NCI-H128 (cell line): ENCODE measurements at regions not wholly inside any gene's neighbourhood (a gene's known extent, or its start where the extent isn't known, plus 50 kb on each side); places are given as distances from the start of the nearest gene placed in this dataset.

Experiments used
- DNase-seq: peaks from one replicate; lab custom pipeline; 2025; ENCODE audit not compliant: unreplicated experiment; lab: John Stamatoyannopoulos, UW

DNA sequence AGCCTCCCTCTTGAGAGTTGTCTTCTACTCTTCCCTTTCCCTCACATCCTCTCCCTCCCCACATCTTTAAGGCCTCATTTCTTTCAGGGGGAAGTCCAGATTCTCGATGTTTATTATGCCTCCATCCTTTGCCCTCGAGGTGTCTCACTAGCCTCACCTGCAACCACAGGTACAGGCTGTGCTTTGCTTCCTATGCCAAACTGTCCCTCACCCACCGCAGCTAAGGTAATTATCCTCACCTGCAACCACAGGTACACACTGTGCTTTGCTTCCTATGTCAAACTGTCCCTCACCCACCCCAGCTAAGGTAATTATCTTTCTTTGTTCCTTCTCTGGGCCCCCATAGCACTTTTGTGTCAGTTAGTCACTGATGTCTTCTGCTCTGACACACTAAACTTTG lies 328.1 kb upstream of the SNX7 start:
- no peak for DNase-seq

DNA sequence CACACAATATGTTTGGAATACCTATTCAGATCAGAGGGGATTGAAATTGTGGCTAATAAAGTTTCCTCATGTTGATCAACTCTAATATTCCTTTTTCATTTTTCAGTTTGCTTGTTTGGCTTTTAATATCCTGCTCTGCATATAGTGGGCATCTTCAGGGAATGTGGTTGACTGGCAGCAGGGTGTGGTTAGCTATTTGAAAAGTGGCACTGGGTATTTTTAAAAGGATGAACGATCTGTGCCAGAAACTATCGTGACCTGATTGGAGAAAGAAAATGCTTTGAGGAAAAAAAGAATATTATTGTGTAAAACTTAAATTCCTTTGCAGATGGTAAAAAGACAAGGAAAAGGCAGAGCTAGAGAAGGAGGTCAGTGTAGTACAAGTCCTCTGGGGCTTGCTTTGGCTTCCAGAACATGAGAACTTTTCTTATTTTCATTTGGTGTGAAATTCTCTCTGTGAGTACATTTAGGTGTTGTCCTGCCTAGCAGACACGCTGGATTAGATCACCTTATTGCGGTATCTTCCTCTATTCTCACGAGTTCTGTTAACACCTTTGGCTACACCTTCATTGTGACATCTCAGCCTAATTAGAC lies 329.7 kb upstream of the SNX7 start:
- no peak for DNase-seq

DNA sequence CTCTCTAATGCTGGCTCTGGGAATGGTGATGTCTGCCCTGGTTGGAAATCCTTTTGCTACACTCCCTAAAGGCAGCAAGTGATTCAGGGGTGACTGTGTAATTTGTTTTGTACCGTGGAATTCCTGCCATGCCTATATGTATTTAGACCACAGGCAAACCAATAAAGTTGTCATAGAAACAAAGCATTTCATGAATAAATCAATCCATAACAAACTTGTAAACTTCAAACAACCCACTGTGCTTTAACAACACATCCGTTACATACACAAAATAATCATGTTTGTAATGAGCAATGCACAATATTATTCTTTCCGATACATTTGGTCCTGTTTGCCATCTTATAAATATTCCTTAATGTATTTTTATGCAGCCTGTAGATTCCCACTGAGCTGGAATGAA lies 330.3 kb upstream of the SNX7 start:
- no peak for DNase-seq

DNA sequence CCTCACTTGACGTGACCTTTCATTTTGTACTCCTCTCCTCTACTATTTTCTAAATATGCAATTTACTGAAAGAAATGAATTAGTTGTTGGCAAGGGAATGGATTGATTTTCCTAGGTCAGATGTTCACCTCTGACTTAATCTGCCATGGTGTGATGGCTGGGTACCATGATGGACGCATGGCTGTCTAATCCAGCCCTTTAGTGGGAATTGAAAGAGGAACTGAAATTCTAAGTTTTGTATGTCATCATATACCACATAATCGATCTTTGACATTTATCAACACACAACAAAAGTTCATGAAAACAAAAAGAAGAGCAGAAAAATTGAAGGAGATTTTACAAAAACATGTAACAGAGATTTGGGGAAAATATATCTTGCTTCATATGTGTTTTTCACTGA lies 331.3 kb upstream of the SNX7 start:
- no peak for DNase-seq

DNA sequence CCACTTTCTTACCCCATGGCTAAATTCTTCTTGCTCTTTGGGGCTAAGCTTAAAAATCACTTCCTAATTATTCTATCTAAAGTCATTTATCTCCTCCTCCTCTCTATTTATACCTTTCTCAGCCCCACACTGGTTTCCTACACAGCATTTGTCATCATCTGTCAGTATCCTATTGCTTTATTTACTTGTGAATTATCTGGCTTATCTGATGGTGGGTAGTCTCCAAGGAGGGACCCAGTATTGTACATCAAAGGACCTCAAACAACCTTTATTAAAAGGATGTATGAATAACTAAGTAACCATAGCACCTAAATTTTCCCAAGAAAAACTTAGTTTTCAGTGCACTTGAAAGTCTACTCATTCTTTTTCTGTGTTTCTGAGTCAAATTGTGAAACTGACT lies 332.7 kb upstream of the SNX7 start:
- no peak for DNase-seq

DNA sequence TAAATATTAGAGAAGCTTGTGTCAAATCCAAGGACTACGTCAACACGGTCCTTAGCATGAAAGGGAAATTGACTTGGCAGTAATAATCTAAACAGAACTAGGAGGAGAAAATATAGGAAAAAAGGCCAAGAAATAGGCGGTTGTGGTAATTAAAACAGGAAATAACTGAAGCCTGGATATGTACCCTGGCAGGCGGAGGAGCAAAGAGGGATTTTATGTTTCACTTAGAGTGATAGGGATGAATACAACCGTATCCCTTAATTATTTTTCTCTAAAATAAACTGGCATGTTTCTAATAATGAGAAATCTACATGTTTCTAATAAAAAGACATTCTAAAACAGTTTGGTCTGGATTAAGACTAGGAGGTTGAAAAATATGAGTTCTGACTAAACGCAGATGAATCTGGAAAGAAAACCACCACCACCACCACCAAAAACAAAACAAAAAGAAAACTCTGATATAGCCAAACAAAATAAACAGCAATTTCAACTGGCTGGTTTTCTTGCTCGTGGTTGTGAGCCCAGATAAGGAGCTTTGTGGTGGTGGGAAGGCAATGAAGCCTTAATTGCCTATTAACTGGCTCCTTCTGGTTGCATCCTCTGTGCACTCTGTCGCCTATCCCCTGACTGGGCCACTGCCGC lies 334.2 kb upstream of the SNX7 start:
- DNase-seq: no peak

DNA sequence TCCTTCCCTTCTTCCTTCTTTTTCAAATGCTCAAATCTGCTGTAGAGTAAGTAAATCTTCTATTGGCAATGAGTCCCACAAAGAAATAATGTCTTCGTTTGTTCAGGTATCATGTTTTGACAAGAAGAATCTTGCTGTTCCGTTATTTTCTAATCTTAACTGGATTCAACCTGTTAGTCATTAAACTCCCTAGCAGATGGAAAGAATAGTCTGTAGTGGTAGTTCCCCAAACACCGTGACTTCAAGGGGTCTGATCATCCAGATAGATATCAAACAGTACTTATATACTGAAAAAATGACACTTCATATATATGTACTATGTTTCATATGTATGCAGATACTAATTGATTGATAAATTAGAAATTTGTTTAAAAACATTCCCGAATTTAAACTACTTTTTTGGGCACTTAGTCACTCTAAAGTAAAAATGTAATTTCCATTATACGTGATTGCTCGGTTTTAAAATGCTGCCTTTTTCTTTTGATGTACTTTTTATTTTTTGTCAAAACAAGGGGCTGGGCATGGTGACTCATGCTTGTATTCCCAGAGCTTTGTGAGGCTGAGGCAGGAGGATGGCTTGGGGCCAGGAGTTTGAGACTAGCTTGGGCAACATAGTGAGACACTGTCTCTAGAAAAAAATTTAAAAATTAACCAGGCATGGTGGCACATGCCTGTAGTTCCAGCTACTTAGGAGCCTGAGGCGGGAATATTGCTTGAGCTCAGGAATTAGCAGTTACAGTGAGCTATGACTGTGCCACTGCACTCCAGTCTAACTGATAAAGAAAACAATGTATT lies 335.7 kb upstream of the SNX7 start:
- DNase-seq: no peak

DNA sequence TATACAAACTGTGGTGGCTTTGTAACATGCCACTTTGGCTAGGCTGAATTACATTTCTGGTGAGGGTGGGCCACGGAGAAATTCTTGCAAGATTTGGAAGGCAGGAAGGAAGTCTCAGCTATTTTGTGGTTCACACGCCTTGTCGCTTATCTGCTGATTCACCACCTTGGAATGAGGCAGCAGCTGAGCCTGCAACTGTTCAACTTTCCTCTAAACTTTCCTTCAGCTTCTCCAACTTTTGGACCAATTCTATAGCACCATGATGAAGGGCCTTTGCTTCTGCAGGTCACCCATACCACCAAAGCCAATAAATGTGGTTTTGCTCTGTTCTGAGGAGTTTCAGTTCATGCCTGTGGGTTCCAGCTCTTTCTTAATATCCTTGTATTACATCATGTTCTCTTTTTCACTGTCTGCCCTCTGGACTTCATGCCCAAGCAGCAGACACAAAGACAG lies 337.6 kb upstream of the SNX7 start:
- no peak for DNase-seq

DNA sequence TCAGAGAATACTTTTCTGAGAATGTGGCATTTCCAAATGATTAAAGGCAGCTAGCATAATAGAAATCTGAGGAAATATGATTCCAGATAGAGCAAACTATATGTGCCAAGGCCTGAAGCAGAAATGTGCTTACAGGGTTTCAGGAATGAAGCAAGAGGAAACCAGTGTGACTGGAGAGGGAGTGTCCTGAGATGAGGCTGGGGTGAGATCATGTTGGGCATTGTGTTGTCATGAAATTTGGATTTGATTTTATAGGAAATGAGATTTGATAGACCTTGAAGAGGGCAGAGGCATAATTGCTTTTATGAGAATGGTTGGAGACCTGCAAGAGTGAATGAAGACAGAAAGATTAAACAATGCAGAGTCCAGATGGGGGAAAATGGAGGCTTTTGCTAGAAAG lies 338.1 kb upstream of the SNX7 start:
- no peak for DNase-seq

DNA sequence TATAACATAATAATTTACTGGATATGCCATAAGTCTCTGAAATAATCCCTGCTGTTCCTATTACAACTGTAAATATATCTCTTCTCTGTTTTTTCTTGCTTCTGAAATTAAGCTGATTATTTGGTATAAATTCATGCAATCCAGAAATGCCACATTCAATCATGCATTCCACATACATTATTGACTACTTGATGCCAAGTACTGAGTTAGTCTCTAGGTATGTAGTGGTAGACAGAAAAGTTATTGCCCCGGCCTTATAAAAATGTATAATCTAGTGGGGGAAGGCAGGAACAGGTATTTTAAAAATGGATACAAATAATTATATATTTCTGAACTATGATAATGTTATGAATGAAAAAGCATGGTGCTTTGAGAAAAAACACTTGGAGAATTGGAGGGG lies 338.6 kb upstream of the SNX7 start:
- no peak for DNase-seq

DNA sequence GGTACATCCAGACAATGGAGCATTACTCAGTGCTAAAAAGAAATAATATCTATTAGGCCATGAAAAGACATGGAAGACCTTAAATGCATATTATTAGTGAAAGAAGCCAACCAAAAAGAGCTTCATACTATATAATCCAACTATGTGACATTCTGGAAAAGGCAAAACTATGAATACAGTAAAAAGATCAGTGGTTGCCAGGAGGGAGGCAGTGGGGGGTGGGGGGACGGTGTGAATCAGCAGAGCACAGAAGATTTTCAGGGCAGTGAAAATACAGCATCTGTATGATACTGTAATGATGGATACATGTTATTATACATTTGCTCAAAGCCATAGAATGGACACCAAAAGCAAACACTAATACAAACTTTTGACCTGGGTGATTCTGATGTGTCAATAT lies 339.4 kb upstream of the SNX7 start:
- DNase-seq: no peak

DNA sequence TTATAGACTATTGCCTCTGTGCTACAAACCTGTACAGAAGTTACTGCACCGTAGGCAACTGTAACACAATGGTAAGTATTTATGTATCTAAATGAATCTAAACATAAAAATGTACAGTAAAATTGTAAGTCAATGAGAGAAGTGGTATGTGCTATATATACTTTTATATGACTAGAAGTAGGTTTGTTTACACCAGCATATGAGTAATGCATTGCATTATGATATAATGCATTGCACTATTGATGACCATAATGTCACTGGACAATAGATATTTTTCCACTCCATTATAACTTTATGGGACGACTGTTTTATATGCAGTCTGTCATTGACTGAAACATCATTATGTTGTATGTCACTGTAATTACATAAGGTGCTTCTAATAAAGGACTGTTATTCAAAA lies 340.3 kb upstream of the SNX7 start:
- DNase-seq: no peak

DNA sequence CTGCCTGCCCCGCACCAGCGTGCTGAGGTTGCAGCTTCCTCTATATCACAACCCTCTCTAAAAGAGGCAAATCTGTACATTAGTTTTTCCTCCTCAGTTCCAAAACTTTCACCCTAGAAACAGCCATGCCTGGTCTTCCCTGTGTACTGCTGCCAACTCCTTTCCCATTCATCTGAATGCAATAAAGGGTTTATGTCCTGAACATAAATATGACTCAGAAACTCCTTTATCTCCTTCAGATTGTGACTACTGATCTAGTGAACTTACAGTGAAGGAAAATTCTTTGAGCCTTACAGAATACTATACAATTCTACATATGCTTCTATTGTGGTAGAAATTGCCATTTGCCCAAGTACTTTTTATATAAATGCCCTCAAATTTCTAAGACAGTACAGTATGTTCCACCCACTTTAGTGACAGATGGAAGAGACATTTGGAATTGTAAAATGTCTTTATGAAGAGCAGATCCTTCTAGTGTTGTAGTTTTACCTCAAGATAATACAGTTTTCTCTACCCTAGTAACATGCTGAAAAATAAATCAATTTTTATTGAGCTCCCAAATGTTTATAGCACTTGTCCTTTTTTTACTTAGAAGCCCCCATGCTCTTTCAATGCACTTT lies 345.1 kb upstream of the SNX7 start:
- no peak for DNase-seq

DNA sequence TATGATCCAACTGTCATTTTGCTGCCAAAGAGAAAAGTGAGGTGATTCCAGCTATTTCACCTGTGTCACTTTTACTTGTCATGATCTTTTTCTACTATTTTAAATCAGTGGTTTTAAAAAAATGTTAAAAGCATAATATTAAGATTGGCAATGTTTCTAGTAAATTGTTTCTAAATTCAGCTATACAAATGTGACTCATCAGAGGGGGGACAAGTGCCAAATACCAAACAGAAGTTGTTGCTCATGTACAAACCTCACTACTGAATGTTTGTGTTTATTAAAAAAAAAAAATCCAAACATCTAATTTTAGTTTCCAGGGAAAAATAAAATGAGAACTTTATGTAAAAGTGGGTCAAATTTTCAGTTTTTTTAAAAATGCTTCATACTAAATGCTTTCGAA lies 346.2 kb upstream of the SNX7 start:
- no peak for DNase-seq

DNA sequence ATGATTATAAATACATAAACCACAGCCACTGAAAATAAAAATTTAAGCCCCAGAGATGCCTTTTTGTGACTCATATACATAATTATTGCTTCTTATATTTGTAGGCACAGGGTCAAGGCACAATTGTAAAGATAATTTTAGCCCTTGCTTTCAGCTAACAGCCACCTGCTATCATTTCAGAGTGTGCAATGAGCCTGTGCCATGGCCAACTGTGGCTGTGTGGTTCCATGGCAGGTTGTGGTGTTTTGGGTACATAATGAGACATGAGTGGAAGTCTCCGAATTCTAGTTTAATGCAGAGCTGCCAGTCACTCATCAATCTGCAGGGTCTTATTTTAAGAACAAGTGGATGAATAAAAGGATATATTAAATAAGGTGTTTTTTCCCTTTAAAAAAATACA lies 346.9 kb upstream of the SNX7 start:
- no peak for DNase-seq

DNA sequence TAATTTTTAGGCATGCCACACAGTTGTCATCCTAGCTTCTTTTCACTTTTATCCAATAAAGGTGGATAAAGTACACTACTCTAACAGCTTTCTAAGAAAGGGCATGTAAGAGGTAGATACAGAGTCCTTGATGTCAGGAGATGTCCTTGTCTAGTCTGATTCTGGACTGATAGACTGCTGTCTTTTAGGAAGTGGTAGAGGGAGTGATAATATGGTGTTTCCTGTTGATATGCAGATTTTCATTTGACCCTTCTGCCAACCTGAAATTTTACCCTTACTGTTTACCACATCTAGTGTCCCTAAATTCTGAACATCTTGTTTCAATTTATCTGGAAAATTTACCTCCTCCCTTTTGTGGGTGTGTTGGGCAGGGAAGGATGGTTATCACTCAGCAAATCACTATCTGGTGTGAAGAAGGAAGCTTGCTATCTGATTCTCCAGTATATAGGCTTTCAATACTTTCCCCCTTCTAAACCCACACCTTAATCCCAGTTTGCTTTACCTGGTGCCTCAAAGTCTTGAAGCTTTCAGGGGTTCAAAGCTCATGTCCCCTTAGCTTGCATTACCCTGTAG lies 354.9 kb upstream of the SNX7 start:
- no peak for DNase-seq

DNA sequence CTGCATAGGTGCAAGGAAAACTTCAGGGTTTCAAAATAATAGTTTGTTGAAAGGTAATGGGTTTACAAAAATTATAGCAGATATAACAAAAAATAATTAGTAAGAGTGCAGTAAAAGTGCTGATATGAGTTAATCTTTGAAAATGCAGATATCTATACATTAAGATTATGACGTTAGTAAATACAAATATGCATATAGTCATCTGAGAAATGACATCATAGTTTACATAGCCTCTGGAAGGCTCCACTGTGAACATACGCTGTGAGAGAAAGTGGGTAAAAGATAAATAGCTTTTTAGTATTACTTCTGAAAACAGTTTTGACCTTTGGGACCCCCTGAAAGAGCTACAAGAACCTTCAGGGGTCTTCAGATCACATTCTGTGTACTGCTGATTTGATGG lies 356.2 kb upstream of the SNX7 start:
- DNase-seq: no peak

DNA sequence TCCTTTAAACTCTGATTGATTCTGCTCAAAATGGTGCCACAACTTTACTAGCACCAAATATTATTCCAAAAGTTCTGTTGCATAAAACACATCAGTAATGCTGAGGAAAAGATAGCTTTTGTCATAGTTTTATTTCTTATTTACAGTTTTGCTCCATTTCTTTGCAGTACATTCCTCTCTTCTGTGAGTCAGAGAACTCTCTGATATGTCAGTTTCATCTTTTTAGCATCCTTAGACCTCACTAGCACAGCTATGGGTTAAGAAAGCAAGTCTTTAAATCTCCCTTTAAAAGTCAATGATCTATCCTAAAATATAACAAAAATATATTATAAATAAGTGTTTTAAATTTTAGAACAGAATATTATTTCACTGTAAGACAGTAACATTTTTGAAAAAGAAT lies 356.6 kb upstream of the SNX7 start:
- DNase-seq: no peak

DNA sequence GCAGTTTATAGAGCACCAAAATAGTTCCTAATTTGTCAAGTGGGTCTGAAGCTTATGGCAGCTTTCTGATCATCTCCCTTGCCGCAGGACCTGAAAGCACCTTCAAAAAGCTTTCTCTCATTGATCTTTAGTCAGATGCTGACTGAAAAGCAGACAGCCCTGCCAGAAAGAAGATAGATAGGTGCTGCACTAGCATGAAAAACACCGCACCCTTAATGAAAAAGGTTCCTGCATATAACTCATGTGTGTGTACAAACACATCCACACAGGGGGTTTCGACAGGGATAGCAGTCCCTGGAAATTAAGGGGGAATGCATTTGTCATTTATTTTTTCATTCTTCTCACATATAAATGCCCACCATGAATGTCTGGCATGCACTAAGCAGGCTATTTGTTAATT lies 361.7 kb upstream of the SNX7 start:
- DNase-seq: no peak

DNA sequence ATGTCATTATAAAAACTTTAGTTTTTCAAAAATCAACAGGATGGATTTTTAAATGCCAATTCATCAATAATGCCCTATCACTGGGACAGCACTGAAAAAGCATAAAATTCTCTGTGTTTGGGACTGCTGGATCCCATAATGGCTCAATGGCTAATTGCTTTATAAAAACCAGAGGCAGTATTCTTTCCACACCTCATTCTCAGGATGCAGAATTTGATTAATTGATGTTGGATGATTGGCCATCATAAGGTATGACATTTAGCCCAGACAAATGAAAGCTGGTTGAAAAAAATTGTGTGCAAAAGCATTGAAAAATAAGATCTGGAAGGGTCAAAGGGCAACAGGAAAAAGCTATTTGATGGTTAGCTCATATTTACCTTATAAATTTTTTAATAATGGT lies 362.2 kb upstream of the SNX7 start:
- no peak for DNase-seq

DNA sequence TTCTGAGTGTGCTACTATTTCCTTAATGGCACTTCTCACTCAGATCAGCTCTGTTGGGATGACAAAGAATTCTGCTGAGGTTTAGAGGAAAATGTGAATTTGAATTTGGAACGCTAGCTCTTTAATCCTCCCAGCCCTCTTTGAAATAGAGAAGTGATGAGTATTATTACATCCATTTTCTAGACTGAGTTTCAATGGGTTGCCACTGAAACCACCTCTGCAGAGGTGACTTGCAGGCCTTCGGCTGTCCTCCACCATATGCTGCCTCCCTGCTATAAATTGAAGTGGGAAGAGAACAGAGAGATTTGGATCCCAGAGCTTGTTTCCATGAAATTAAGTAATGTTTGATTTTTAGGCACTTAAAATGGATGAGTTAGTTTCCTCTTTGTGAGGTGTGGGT lies 363.2 kb upstream of the SNX7 start:
- DNase-seq: no peak

DNA sequence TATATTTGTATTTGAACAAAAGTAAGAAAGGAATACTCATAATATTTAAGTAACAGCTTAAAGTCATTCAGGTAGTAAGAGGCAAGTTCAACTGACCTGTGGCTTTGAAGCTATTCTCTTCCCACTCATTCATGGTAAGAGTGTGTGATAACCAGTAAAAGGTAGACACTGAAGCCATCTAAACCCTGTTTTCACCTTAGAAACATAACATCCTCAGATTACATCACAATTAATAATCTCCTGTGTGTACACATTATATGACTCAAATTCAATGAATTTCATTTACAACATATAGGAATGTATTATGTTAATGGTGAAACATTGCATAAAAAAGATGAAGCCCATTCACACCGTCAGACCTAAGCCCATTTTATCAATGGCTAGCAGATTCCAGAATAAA lies 364.8 kb upstream of the SNX7 start:
- DNase-seq: no peak
